ENCODE measurements at regions not wholly inside any gene's neighbourhood (a gene's known extent, or its start where the extent isn't known, plus 50 kb on each side); places are given as distances from the start of the nearest gene placed in this dataset.

DNA sequence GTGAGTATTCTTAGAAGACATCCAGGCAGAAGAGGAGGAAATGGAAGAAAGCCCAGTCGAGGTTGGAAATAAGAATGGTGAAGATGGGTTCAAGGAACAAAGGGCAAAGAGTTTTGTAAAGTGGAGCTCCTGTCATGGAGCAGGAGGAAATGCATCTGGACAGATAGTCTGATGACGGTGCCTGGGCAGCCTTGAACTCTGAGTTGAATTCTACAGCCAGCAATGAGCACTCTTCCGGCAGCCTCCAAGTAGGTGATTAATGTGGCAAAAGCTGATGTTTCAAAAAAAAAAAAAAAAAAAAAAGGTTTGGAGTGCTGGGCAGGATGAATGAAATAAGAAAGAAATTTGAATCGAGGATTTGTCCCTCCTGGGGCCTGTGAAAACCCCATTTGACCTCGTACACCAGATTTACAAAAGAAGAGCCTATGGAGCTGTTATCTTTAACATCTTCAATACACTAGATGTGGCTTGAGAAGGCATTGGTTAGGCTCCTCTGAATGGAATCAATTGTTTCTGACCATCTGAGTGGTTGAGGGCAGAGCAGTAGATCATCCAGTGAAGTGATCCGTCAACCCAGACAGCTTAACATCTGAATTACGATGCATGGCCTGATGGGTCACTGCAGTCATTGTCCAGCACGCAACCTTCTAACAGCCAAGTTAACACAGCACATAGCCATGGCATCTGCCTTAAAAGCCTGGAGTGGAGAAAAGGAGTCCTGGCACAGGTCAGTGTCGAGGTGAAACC lies 449.7 kb downstream of the TXNL1 start:
- Histone ChIP-seq H3K79me2 (ENCODE audit: insufficient read depth, low read length) (no peaks in the 10 kb centered on the region), H3K27ac (ENCODE audit: low read length) (no peak overlapping the region), H3K4me3 (ENCODE audit: low read depth in 1 of 2, low read length in 2 of 2) (no peak overlapping the region), H3K9ac (ENCODE audit: low read depth, low read length) (no peak overlapping the region), H4K20me1 (ENCODE audit: insufficient read depth, low read length) (no peaks in the 10 kb centered on the region), H2AFZ (ENCODE audit: low read depth, low read length) (no peak overlapping the region), H3K36me3 (ENCODE audit: insufficient read depth, low read length) (no peaks in the 10 kb centered on the region), H3K4me1 (ENCODE audit: insufficient read depth, low read length) (no peaks in the 10 kb centered on the region), H3K27me3 (ENCODE audit: insufficient read depth, low read length, poor library complexity) (no peaks in the 10 kb centered on the region), H3K4me2 (ENCODE audit: insufficient read depth, low read length) (no peak overlapping the region), H3K9me3 (ENCODE audit: insufficient read depth, low read length, severe bottlenecking) (no peaks in the 10 kb centered on the region)
- no peak for ATAC-seq (ENCODE audit: insufficient read depth, low read depth)
- TF ChIP-seq EZH2 (IDR thresholded peaks at IDR 0.05; ENCODE audit: borderline replicate concordance, low read depth, low read length, severe bottlenecking), result no peak
- TF ChIP-seq, protein P1, sequence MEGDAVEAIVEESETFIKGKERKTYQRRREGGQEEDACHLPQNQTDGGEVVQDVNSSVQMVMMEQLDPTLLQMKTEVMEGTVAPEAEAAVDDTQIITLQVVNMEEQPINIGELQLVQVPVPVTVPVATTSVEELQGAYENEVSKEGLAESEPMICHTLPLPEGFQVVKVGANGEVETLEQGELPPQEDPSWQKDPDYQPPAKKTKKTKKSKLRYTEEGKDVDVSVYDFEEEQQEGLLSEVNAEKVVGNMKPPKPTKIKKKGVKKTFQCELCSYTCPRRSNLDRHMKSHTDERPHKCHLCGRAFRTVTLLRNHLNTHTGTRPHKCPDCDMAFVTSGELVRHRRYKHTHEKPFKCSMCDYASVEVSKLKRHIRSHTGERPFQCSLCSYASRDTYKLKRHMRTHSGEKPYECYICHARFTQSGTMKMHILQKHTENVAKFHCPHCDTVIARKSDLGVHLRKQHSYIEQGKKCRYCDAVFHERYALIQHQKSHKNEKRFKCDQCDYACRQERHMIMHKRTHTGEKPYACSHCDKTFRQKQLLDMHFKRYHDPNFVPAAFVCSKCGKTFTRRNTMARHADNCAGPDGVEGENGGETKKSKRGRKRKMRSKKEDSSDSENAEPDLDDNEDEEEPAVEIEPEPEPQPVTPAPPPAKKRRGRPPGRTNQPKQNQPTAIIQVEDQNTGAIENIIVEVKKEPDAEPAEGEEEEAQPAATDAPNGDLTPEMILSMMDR (IDR thresholded peaks at IDR 0.05; ENCODE audit: borderline replicate concordance, extremely low read depth, low read length, poor library complexity, severe bottlenecking), result no peak
- DNase-seq, result no peak

DNA sequence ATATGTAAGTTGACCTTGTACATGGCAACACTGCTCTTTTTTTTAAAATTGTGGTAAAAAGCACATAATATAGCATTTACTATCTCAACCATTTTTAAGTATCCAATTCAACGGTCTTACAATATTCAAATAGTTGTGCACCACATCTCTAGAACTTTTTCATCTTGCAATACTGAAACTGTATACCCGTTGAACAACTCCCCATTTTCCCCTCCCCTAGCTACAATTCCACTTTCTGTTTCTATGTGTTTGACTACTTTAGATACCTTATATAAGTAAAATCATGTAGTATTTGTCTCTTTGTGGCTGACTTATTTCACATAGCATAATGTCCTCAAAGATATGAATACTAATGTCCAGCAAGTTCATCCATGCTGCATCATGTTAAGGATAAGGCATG lies 452.1 kb downstream of the TXNL1 start:
- Histone ChIP-seq H3K27ac (ENCODE audit: low read length) (no peak overlapping the region), H3K4me1 (ENCODE audit: insufficient read depth, low read length) (no peaks in the 10 kb centered on the region), H4K20me1 (ENCODE audit: insufficient read depth, low read length) (no peaks in the 10 kb centered on the region), H3K27me3 (ENCODE audit: insufficient read depth, low read length, poor library complexity) (no peaks in the 10 kb centered on the region), H3K36me3 (ENCODE audit: insufficient read depth, low read length) (no peaks in the 10 kb centered on the region), H3K79me2 (ENCODE audit: insufficient read depth, low read length) (no peaks in the 10 kb centered on the region), H2AFZ (ENCODE audit: low read depth, low read length) (no peak overlapping the region), H3K4me2 (ENCODE audit: insufficient read depth, low read length) (no peak overlapping the region), H3K9ac (ENCODE audit: low read depth, low read length) (no peak overlapping the region), H3K9me3 (ENCODE audit: insufficient read depth, low read length, severe bottlenecking) (no peaks in the 10 kb centered on the region), H3K4me3 (ENCODE audit: low read depth in 1 of 2, low read length in 2 of 2) (no peak overlapping the region)
- DNase-seq (no peak), ATAC-seq (ENCODE audit: insufficient read depth, low read depth) (no peak)
- TF ChIP-seq EZH2 (IDR thresholded peaks at IDR 0.05; ENCODE audit: borderline replicate concordance, low read depth, low read length, severe bottlenecking), result no peak
- TF ChIP-seq, protein P1 (IDR thresholded peaks at IDR 0.05; ENCODE audit: borderline replicate concordance, extremely low read depth, low read length, poor library complexity, severe bottlenecking), result no peak

DNA sequence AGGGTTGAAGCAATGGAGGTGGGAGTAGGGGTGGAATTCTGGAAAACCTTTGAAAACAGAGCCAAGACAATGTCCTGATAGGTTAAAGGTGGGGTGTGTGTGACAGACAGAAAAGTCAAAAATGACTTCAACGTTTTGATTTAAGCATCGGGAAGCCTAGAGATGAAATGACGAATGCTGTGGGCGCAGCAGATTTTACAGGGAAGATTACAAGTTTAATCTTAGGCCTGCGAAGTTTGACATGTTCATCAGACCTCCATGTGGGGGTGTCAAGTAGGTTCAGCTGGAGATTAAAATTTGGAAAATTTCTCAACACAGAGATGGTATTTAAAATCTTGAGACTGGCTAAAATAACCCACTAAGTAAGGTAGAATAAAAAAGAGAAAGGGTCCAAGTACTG lies 453.3 kb downstream of the TXNL1 start:
- H3K4me3 ChIP-seq (ENCODE audit: low read depth in 1 of 2, low read length in 2 of 2), result no peak overlapping the region
- no peak for ATAC-seq (ENCODE audit: insufficient read depth, low read depth)

More for the DNA sequence above, 453.3 kb downstream of the TXNL1 start:
- Histone ChIP-seq H3K9me3 (ENCODE audit: insufficient read depth, low read length, severe bottlenecking) (no peaks in the 10 kb centered on the region), H4K20me1 (ENCODE audit: insufficient read depth, low read length) (no peaks in the 10 kb centered on the region), H2AFZ (ENCODE audit: low read depth, low read length) (no peak overlapping the region), H3K4me1 (ENCODE audit: insufficient read depth, low read length) (no peaks in the 10 kb centered on the region), H3K27ac (ENCODE audit: low read length) (no peak overlapping the region), H3K36me3 (ENCODE audit: insufficient read depth, low read length) (no peaks in the 10 kb centered on the region), H3K27me3 (ENCODE audit: insufficient read depth, low read length, poor library complexity) (no peaks in the 10 kb centered on the region), H3K79me2 (ENCODE audit: insufficient read depth, low read length) (no peaks in the 10 kb centered on the region), H3K9ac (ENCODE audit: low read depth, low read length) (no peak overlapping the region), H3K4me2 (ENCODE audit: insufficient read depth, low read length) (no peak overlapping the region)
- TF ChIP-seq, protein P1 (IDR thresholded peaks at IDR 0.05; ENCODE audit: borderline replicate concordance, extremely low read depth, low read length, poor library complexity, severe bottlenecking), result no peak
- TF ChIP-seq EZH2 (IDR thresholded peaks at IDR 0.05; ENCODE audit: borderline replicate concordance, low read depth, low read length, severe bottlenecking), result no peak
- no peak for DNase-seq
